ENCODE measurements at regions not wholly inside any gene's neighbourhood (a gene's known extent, or its start where the extent isn't known, plus 50 kb on each side); places are given as distances from the start of the nearest gene placed in this dataset.

GRCh38 chr4:33161202-33161601, 2441.0 kb downstream of the PCDH7 start:
- TF ChIP-seq CTCF (IDR thresholded peaks at IDR 0.05; ENCODE audit: low read length) (no peak), EZH2 (IDR thresholded peaks at IDR 0.05; ENCODE audit: borderline replicate concordance, low read length) (no peak)

Measured in OCI-LY1 (cell line).